ENCODE measurements at regions not wholly inside any gene's neighbourhood (a gene's known extent, or its start where the extent isn't known, plus 50 kb on each side); places are given as distances from the start of the nearest gene placed in this dataset.
"Not testable (repeated sequence)": the region's sequence is repeated elsewhere in the genome, so short reads cannot be mapped to it uniquely, and the experiment has no call there.

- not testable (repeated sequence) for TF ChIP-seq CTCF, POLR2AphosphoS5 (IDR thresholded peaks at IDR 0.05)
Measured at GRCh38 chr9:68593760-68594159, 53.1 kb upstream of the TMEM252 start.
